ENCODE measurements at regions not wholly inside any gene's neighbourhood (a gene's known extent, or its start where the extent isn't known, plus 50 kb on each side); places are given as distances from the start of the nearest gene placed in this dataset.

GRCh38 chr2:204495381-204495780 lies 49.9 kb upstream of the PARD3B start:
- H3K27ac Mint-ChIP-seq = no peak overlapping the region; the same call in 1 of the 2 replicates
- no peak overlapping the region for H3K4me3 Mint-ChIP-seq
- POLR2A ChIA-PET = no interaction called here

More at GRCh38 chr2:204495381-204495780, 49.9 kb upstream of the PARD3B start:
- CTCF ChIA-PET = no interaction called here
- Mint-ChIP-seq H3K36me3 (no peaks in the 10 kb centered on the region), H3K9me3 (no peaks in the 10 kb centered on the region), H3K27me3 (ENCODE audit: low read depth) (no peaks in the 10 kb centered on the region), H3K4me1 (peaks cover 5% of the 10 kb centered on the region)
- ATAC-seq (no peak), DNase-seq (ENCODE audit: low spot score) (no peak)
- TF ChIP-seq ZNF532 (CRISPR knock-in tag; IDR thresholded peaks at IDR 0.05; ENCODE audit: borderline replicate concordance) (no peak), ATF2 (CRISPR knock-in tag; IDR thresholded peaks at IDR 0.05; ENCODE audit: borderline replicate concordance, low read depth) (no peak), CREB1 (CRISPR knock-in tag; IDR thresholded peaks at IDR 0.05) (no peak), ATF3 (CRISPR knock-in tag; conservative IDR thresholded peaks at IDR 0.05) (no peak), PRDM15 (CRISPR knock-in tag; IDR thresholded peaks at IDR 0.05) (no peak), NFE2L1 (CRISPR knock-in tag; IDR thresholded peaks at IDR 0.05) (no peak), ZNF512 (CRISPR knock-in tag; IDR thresholded peaks at IDR 0.05; ENCODE audit: borderline replicate concordance) (no peak), ZNF281 (CRISPR knock-in tag; IDR thresholded peaks at IDR 0.05) (no peak), SOX15 (CRISPR knock-in tag; IDR thresholded peaks at IDR 0.05) (no peak), IRF1 (CRISPR knock-in tag; IDR thresholded peaks at IDR 0.05) (no peak), STAT6 (CRISPR knock-in tag; conservative IDR thresholded peaks at IDR 0.05; ENCODE audit: low read depth) (no peak), ZBTB43 (CRISPR knock-in tag; IDR thresholded peaks at IDR 0.05) (no peak), ESRRA (CRISPR knock-in tag; IDR thresholded peaks at IDR 0.05; ENCODE audit: borderline replicate concordance) (no peak), ZNF219 (CRISPR knock-in tag; IDR thresholded peaks at IDR 0.05; ENCODE audit: borderline replicate concordance) (no peak), SMAD3 (CRISPR knock-in tag; IDR thresholded peaks at IDR 0.05; ENCODE audit: borderline replicate concordance) (no peak), ZNF121 (CRISPR knock-in tag; IDR thresholded peaks at IDR 0.05) (no peak), ZMAT4 (CRISPR knock-in tag; IDR thresholded peaks at IDR 0.05) (no peak), ZNF138 (CRISPR knock-in tag; conservative IDR thresholded peaks at IDR 0.05) (no peak)
